NCI-H524 treated with DMSO at 0.1 percent for 48 hours (cell line): ENCODE measurements at regions not wholly inside any gene's neighbourhood (a gene's known extent, or its start where the extent isn't known, plus 50 kb on each side); places are given as distances from the start of the nearest gene placed in this dataset.
A peak's percentile ranks its signal among the peaks of the same experiment; 100 is the strongest.

Experiments used
- DNase-seq: peaks from one replicate; lab custom pipeline; 2025; lab: John Stamatoyannopoulos, UW

DNA sequence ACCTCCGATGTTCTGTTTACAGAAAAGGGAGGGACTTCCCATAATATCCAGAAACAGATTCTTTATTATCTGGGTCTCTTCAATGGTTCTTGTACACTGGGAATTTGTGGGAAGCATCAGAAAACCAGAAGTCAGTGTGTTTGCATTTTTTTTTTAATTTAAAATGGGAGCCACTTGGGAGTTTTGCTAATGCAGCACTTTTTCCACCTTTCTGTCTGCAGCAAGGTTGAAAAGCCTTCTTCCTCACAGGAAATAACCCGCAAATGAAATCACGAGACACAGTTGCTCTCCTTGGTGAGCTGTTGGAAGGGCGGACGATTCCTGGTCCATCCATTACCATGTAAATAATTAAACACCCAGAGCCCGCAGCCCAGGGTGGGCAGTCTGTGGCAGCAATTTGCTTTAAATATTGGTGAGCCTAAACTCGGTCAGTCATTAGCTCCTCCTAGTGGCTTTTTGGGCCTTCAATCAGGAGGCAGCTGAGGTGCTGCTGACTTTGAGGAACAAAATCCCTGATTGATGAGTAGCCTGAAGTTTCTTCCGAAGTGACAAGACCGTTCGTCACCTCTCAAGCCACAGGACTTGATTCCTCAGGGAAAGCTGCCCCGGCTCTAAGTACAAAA lies 471.5 kb downstream of the EPHA4 start:
- no peak for DNase-seq

DNA sequence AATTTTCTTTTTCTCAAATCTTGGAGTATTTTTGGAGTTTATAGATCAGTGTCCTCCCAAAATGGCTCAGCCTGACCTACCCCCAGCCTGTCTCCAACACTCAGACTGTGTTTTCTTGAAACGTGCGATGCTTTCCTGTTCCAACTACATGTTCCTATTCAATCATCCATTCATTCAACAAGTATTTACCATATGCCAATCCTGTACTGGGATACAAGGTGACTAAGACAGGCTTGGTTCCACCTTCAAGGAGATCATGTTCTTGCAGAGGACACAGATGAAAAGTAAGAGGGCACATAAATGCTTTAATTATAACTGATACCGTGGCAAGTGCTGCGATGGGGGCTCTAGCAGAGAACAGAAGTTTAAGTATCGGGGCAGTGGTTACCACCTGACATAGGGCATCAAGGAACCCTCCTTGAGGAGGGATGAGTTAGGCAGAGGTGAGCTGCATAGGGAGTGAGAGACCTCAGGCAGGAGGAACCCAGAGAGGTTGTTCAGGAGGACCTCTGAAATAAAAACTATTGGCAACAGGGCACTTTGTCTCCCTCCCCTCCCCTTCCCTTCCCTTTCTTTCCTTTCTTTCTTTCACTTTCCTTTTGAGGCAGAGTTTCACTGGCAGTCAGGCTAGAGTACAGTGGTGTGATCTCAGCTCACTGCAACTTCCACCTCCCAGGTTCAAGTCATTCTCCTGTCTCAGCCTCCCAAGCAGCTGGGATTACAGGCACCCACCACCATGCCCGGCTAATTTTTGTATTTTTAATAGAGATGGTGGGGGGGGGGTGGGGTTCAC lies 469.0 kb downstream of the EPHA4 start:
- DNase-seq: no peak

GRCh38 chr2:221103930-221104329 lies 468.2 kb downstream of the EPHA4 start:
- DNase-seq: no peak

DNA sequence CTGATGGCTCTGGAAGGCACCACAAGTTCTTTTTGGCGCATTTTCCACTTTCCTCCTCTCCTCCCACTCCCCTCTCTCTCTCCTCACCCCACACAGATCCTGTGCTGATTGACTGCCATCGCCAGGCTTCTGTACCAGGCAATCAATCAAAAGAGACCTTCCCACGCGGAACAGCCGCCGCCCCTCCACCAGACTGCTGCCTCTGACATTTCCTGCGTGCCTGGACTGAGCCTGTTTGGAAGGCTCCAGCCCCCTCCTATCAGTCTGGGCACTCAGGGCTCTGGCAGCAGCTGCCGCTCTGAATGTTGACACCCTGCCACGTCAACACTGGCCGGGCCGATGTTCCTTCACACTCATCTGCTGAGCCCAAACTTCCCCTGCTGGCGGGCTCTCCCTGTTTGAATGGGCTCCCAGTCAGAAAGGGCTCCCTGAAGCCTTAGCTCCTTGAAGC lies 467.7 kb downstream of the EPHA4 start:
- DNase-seq: no peak

DNA sequence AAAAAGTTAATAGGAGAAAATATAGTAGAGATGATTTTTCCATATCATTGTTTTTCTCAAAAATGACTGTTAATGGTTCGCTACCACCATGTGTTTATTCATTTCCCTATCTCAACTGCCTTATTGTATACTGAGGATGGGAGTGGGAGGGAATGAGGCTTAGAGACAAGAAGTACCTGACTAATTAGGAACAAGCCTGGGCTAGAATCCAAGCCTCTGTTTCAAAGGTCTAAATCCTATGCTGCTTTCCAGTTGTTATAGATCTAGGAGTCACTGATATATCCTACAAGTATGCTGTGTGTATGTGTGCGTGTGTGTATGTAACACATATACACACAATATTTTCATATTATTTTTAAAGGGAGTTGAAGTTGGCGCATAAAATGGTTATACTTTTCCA lies 465.9 kb downstream of the EPHA4 start:
- no peak for DNase-seq

- DNase-seq: no peak
These were observed 464.7 kb downstream of the EPHA4 start for GRCh38 chr2:221107424-221107823.

GRCh38 chr2:221109552-221109951 lies 462.6 kb downstream of the EPHA4 start:
- no peak for DNase-seq

DNA sequence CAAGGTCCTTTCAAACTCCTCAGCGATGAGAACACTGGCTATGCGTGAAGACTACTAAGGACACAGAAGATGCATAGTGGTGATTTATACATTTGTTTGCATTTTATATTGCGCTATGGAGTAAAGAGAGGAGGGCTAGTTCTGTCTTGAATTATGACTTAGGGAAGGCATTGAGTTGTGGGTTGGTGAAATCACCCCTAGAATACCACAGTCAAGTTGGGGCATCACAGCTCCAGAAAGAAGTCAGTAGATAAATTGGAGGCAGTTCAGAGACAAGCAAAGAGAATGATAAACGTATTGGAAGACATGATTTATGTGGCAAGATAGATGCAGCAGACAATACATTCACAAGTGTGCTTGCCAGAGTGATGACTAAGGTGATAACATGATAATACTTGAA lies 460.4 kb downstream of the EPHA4 start:
- DNase-seq: no peak

GRCh38 chr2:221112744-221113143 lies 459.4 kb downstream of the EPHA4 start:
- no peak for DNase-seq

DNA sequence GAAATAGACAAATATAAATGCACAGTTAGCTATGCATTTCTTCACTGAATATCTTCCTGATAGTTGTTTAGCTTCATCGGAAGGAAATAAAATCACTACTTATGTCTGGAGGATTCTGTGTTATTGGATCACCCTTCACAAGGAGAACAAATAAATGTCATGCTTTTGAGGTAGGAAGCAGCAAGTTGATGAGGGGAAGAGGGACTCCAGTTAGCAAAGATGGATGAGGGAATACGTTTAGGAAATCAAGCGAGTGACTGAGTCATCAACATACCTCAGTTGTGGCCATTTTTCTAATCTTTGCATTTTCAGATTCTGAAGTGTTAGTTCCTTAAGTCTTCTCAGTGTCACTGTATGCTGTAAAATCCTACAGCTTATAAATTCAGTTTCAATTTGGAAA lies 456.2 kb downstream of the EPHA4 start:
- no peak for DNase-seq

- no peak for DNase-seq
These were observed 451.5 kb downstream of the EPHA4 start for GRCh38 chr2:221120643-221121042.

- no peak for DNase-seq
These were observed 448.7 kb downstream of the EPHA4 start for GRCh38 chr2:221123396-221123795.

GRCh38 chr2:221124532-221125240 lies 447.4 kb downstream of the EPHA4 start:
- no peak for DNase-seq

DNA sequence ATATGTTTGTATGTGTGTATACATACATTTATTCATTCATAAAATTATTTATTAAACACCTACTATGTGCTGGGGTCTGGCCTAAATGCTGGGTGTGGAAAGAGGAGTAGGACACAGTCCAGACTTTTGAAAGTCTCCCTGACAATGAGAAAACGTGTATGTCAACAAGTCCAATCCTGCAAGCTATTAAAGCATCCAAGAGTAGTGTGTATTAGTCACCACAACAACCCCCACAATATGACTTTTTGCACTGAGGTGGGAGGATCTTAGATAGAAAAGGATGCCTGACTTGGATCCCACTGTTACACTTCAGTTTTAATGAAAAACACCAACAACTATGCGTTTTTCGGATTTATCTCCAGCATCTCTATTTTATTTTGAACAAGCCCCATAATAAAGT lies 446.4 kb downstream of the EPHA4 start:
- no peak for DNase-seq

DNA sequence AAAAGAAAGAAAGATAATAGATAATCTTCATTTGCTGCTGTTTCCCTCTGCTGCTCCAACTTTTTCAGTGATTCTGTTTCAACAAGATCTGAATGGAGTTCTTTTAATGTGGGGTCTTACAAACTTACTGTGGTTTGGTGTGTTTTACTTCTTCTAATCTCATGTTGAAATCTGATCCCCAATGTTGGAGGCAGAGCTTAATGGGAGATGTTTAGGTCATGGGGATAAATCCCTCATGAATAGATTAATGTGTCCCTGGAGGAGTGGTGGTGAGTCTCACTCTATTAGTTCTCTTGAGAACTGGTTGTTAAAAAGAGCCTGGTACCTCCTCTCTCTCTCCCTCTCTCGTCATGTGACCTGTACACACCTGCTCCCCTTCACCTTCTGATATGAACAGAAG lies 442.4 kb downstream of the EPHA4 start:
- DNase-seq: no peak

GRCh38 chr2:221130431-221130830 lies 441.7 kb downstream of the EPHA4 start:
- DNase-seq: no peak

- DNase-seq: peak; percentile 30
These were observed 438.2 kb downstream of the EPHA4 start for GRCh38 chr2:221133941-221134340.

GRCh38 chr2:221134718-221135117 lies 437.4 kb downstream of the EPHA4 start:
- no peak for DNase-seq

DNA sequence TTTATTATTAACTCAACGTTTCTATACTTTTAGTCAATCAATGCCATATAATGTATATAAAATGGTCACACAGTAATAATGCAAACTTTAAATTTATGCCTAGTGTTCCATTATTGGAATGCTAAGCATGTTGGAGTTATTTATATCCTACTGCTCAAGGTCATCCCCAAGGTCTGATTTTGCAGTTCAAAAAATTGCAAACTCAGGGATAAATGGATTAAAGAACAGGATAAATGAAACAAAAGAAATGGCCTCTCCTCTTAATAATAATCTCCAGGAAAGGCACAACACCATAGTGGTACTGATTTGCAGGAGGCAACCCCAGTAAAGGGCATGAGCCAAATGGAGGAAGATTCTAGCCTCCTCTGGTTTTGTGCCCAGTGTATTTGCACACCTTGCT lies 436.4 kb downstream of the EPHA4 start:
- no peak for DNase-seq

GRCh38 chr2:221137385-221137784 lies 434.7 kb downstream of the EPHA4 start:
- DNase-seq: no peak

- no peak for DNase-seq
These were observed 429.8 kb downstream of the EPHA4 start for GRCh38 chr2:221142341-221142740.

DNA sequence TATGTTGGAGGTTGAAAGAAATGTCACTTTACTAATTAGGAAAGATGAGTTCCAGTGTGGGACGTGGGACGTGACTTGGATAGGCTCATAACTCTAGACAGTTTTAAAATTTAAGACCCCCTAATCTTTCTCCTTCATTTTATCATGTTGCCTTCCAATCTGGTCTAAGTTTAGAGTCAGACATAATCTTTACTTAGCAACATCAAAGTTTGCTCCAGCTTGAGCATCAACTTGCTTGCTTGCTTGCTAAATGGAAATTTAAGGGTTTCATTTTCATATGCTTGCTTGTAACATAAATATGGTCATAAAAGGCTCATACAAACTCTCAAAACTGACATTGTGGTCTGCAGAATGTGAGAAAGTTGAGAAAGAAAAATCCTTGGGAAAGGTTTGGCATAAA lies 428.9 kb downstream of the EPHA4 start:
- no peak for DNase-seq

GRCh38 chr2:221144909-221145308 lies 427.2 kb downstream of the EPHA4 start:
- DNase-seq: no peak
